ENCODE measurements at regions not wholly inside any gene's neighbourhood (a gene's known extent, or its start where the extent isn't known, plus 50 kb on each side); places are given as distances from the start of the nearest gene placed in this dataset.

- TF ChIP-seq, protein P1, sequence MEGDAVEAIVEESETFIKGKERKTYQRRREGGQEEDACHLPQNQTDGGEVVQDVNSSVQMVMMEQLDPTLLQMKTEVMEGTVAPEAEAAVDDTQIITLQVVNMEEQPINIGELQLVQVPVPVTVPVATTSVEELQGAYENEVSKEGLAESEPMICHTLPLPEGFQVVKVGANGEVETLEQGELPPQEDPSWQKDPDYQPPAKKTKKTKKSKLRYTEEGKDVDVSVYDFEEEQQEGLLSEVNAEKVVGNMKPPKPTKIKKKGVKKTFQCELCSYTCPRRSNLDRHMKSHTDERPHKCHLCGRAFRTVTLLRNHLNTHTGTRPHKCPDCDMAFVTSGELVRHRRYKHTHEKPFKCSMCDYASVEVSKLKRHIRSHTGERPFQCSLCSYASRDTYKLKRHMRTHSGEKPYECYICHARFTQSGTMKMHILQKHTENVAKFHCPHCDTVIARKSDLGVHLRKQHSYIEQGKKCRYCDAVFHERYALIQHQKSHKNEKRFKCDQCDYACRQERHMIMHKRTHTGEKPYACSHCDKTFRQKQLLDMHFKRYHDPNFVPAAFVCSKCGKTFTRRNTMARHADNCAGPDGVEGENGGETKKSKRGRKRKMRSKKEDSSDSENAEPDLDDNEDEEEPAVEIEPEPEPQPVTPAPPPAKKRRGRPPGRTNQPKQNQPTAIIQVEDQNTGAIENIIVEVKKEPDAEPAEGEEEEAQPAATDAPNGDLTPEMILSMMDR (IDR thresholded peaks at IDR 0.05; ENCODE audit: insufficient read depth, low read length, poor library complexity, severe bottlenecking) = no peak
- no peak for TF ChIP-seq EZH2phosphoT487 (conservative IDR thresholded peaks at IDR 0.05; ENCODE audit: low read length)
Observed at GRCh38 chr18:66872277-66872676, 268.4 kb upstream of the CDH19 start.

Measured in SU-DHL-6 (cell line).